ENCODE measurements at regions not wholly inside any gene's neighbourhood (a gene's known extent, or its start where the extent isn't known, plus 50 kb on each side); places are given as distances from the start of the nearest gene placed in this dataset.

- no peak for DNase-seq
Measured at GRCh38 chr4:22014222-22014741, 65.7 kb upstream of the KCNIP4 start.

GRCh38 chr4:22003878-22004277, 55.3 kb upstream of the KCNIP4 start:
- DNase-seq = no peak

All from GDM1 (cell line).